Body of pancreas (tissue), 4 donors: ENCODE measurements at regions not wholly inside any gene's neighbourhood (a gene's known extent, or its start where the extent isn't known, plus 50 kb on each side); places are given as distances from the start of the nearest gene placed in this dataset.

Source experiments
- ATAC-seq: fragments of 150-250 bp; one replicate; pipeline ENCODE4 v1.9.1; 2016
- DNase-seq, 4 donors: peaks; one replicate each; pipeline ENCODE4 v3.0.0-alpha.2; 2019
- H3K27ac ChIP-seq, 4 donors: fragments of 200-600 bp; sonication (generic); 1 replicate in 3 of 4; 2 replicates in 1 of 4; pipeline versions ENCODE4 v1.5.1 to v1.6.1; 2016 to 2019; ENCODE audit warnings: mild to moderate bottlenecking in 1 of 4, mixed read lengths in 1 of 4, moderate library complexity in 1 of 4
- H3K27me3 ChIP-seq, 2 donors: fragments of 200-600 bp; sonication (generic); one replicate each; pipeline ENCODE4 v1.6.0; 2016; ENCODE audit warnings: mild to moderate bottlenecking in 1 of 2
- H3K36me3 ChIP-seq, 2 donors: fragments of 200-600 bp; sonication (generic); replicated peaks in 1 of 2; 2 replicates each; pipeline ENCODE4 v1.5.1; 2016; ENCODE audit warnings: low read depth in 2 of 2; ENCODE audit not compliant: insufficient read depth in 1 of 2
- H3K4me1 ChIP-seq: fragments of 200-600 bp; sonication (generic); one replicate; pipeline ENCODE4 v1.6.0; 2016
- H3K4me3 ChIP-seq, 2 donors: fragments of 200-600 bp; sonication (generic); 1 replicate in 1 of 2; 2 replicates in 1 of 2; pipeline ENCODE4 v1.5.1; 2016 to 2019
- H3K9me3 ChIP-seq, 3 donors: fragments of 200-600 bp; sonication (generic); 1 replicate in 2 of 3; 2 replicates in 1 of 3; pipeline ENCODE4 v1.5.1; 2016
- POLR2A ChIP-seq, 3 donors: fragments of 450-650 bp; IDR thresholded peaks; one replicate each; pipeline ENCODE4 v1.6.1; 2016; ENCODE audit warnings: antibody characterized with exemption in 3 of 3, mild to moderate bottlenecking in 2 of 3
- WGBS, 2 donors: methylation state at CpG; one replicate each; pipeline ENCODE4 v1.1.5; 2017; 5-methylcytosine and 5-hydroxymethylcytosine counted together
- intact Hi-C: fragments of 100-400 bp; cut with DNase I; formaldehyde crosslinking; loops from one replicate; pipeline ENCODE4 v1.15.1; 2023
- TF ChIP-seq, protein P1 (sequence below), 7 experiments: fragments of 450-650 bp in 4 of 7; fragments of 200-600 bp in 3 of 7; sonication (generic) in 3 of 7; IDR thresholded peaks; one replicate each; pipeline ENCODE4 v1.5.1; 2016 to 2019; ENCODE audit warnings: antibody characterized with exemption in 7 of 7

- H3K4me3 ChIP-seq, result no peak overlapping the region
- no peaks in the 10 kb centered on the region for H3K36me3 ChIP-seq
- ATAC-seq (no peak), DNase-seq (no peak)
- no peaks in the 10 kb centered on the region for H3K9me3 ChIP-seq
- intact Hi-C loops, result no loop called here
- H3K4me1 ChIP-seq, result no peaks in the 10 kb centered on the region
- no peak for TF ChIP-seq POLR2A (IDR thresholded peaks at IDR 0.05)
- TF ChIP-seq, protein P1, sequence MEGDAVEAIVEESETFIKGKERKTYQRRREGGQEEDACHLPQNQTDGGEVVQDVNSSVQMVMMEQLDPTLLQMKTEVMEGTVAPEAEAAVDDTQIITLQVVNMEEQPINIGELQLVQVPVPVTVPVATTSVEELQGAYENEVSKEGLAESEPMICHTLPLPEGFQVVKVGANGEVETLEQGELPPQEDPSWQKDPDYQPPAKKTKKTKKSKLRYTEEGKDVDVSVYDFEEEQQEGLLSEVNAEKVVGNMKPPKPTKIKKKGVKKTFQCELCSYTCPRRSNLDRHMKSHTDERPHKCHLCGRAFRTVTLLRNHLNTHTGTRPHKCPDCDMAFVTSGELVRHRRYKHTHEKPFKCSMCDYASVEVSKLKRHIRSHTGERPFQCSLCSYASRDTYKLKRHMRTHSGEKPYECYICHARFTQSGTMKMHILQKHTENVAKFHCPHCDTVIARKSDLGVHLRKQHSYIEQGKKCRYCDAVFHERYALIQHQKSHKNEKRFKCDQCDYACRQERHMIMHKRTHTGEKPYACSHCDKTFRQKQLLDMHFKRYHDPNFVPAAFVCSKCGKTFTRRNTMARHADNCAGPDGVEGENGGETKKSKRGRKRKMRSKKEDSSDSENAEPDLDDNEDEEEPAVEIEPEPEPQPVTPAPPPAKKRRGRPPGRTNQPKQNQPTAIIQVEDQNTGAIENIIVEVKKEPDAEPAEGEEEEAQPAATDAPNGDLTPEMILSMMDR (IDR thresholded peaks at IDR 0.05), result no peak
- H3K27ac ChIP-seq, result no peak overlapping the region
- H3K27me3 ChIP-seq, result no peaks in the 10 kb centered on the region
- WGBS, 2 donors, result 63 to 71% methylated on average over 4 of the region's 4 CpGs
Measured at GRCh38 chr2:41377837-41378236, 670.0 kb upstream of the PKDCC start.

GRCh38 chr2:41378420-41378819 lies 669.4 kb upstream of the PKDCC start:
- Histone ChIP-seq H3K36me3 (no peaks in the 10 kb centered on the region), H3K4me1 (no peaks in the 10 kb centered on the region), H3K9me3 (no peaks in the 10 kb centered on the region), H3K27me3 (no peaks in the 10 kb centered on the region), H3K4me3 (no peak overlapping the region), H3K27ac (no peak overlapping the region)
- TF ChIP-seq, protein P1 (IDR thresholded peaks at IDR 0.05), result no peak
- no peak for TF ChIP-seq POLR2A (IDR thresholded peaks at IDR 0.05)
- 85 to 94% methylated on average over 10 to 11 of the region's 11 CpGs for WGBS, 2 donors
- intact Hi-C loops, result no loop called here
- DNase-seq (no peak), ATAC-seq (no peak)

GRCh38 chr2:41379496-41380221 lies 668.2 kb upstream of the PKDCC start:
- Histone ChIP-seq H3K9me3 (no peaks in the 10 kb centered on the region), H3K27me3 (no peaks in the 10 kb centered on the region), H3K4me3 (no peak overlapping the region), H3K36me3 (no peaks in the 10 kb centered on the region), H3K27ac (no peak overlapping the region), H3K4me1 (no peaks in the 10 kb centered on the region)
- no peak for DNase-seq
- ATAC-seq, result no peak
- 59 to 64% methylated on average over 12 to 13 of the region's 13 CpGs for WGBS, 2 donors
- TF ChIP-seq, protein P1 (IDR thresholded peaks at IDR 0.05), result no peak
- no peak for TF ChIP-seq POLR2A (IDR thresholded peaks at IDR 0.05)
- intact Hi-C loops, result no loop called here

DNA sequence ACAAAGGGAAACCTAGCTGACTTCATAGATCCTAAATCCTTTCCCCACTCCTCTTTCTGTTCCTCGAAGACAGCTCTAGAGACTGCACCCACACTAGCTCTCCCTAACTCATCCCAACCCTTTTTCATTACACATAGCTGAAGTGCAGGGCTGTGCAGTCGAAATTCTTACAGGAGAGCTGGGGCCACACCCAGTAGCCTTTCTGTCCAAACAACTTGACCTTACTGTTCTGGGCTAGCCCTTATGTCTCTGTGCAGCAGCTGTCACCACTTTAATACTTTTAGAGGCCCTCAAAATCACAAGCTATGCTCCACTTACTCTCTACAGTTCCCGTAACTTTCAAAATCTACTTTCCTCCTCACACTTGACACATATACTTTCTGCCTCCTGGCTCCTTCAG lies 666.1 kb upstream of the PKDCC start:
- no peak overlapping the region for H3K4me3 ChIP-seq
- no peak overlapping the region for H3K27ac ChIP-seq
- TF ChIP-seq POLR2A (IDR thresholded peaks at IDR 0.05), result no peak
- TF ChIP-seq, protein P1 (IDR thresholded peaks at IDR 0.05), result no peak
- no peaks in the 10 kb centered on the region for H3K9me3 ChIP-seq
- 68% methylated on average over 3 of the region's 3 CpGs for WGBS, 2 donors
- H3K27me3 ChIP-seq, result no peaks in the 10 kb centered on the region
- intact Hi-C loops, result no loop called here
- no peak for DNase-seq
- H3K4me1 ChIP-seq, result no peaks in the 10 kb centered on the region
- H3K36me3 ChIP-seq, result no peaks in the 10 kb centered on the region
- no peak for ATAC-seq

GRCh38 chr2:41387519-41387918 lies 660.3 kb upstream of the PKDCC start:
- H3K9me3 ChIP-seq, result no peaks in the 10 kb centered on the region
- intact Hi-C loops, result no loop called here
- no peaks in the 10 kb centered on the region for H3K27me3 ChIP-seq
- H3K4me3 ChIP-seq, result no peak overlapping the region
- no peak for TF ChIP-seq POLR2A (IDR thresholded peaks at IDR 0.05)
- TF ChIP-seq, protein P1 (IDR thresholded peaks at IDR 0.05), result no peak
- WGBS, 2 donors, result 58 to 61% methylated on average over 2 of the region's 2 CpGs
- H3K4me1 ChIP-seq, result no peaks in the 10 kb centered on the region
- no peak for ATAC-seq
- no peak overlapping the region for H3K27ac ChIP-seq
- H3K36me3 ChIP-seq, result no peaks in the 10 kb centered on the region
- no peak for DNase-seq
